Stimulated activated naive CD4-positive, alpha-beta T cell treated with Interleukin-2 at 50 U/mL for 16 hours (primary cell): ENCODE measurements at regions not wholly inside any gene's neighbourhood (a gene's known extent, or its start where the extent isn't known, plus 50 kb on each side); places are given as distances from the start of the nearest gene placed in this dataset.
"Not testable (repeated sequence)": the region's sequence is repeated elsewhere in the genome, so short reads cannot be mapped to it uniquely, and the experiment has no call there.

Experiments
- DNase-seq: peaks from one replicate; lab custom pipeline; 2025; lab: John Stamatoyannopoulos, UW

GRCh38 chr5:110248921-110249320, 477.6 kb downstream of the TMEM232 start:
- no peak for DNase-seq

DNA sequence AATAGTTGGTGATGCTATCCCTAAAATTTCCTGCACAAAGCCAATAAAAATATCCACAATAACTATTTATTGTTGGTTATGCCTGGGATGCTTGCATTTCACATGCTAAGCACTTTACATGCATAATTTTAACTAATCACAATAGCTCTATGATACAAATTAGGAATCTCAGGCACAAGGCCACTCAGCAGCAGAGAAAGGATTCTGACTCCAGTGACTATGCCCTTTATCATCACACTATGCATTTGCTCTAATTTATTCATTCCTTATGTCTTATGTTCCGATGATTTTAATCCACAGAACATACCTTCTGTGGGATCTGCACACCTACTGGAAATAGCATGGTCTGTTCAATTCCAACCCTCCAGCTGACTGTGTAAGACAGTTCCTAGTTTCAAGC, 476.1 kb downstream of the TMEM232 start:
- no peak for DNase-seq

DNA sequence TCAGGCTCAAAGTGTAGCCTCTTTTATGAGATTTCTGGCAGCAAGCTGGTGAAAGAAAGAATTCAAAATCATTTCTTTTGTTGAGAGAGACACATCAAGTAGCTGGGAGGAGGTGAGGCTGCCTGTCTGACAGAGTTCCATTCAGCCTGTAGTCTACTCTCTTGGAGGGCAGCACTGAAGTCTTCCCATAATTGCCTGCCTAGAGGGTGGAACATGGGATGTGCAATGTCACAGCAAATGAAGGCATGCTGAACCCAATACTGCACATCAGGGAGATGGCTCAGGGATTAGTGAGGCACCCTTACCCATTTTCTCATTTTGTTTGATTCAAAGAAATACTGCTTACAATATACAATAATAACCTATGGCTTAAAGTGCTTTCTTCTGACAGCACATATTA, 475.7 kb downstream of the TMEM232 start:
- DNase-seq: no peak

DNA sequence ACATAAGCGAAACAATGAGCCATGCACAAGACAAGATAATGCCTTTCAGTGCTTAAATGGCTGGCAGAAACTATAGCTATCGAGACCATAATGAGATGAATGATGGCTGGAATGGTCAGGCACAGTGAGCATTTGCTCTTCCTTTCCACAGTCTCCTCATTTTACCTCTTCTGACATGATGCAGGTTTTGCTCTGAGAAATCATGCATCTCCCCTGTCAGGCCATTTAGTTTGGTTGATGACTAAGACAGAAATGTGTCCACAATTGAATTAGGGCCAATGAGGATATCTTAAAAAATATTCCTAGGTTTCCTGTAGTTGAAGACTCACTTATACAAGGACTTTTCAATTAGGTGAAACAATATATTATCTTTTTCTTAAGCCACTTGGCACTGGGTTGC, 475.1 kb downstream of the TMEM232 start:
- no peak for DNase-seq

GRCh38 chr5:110255194-110255593, 471.3 kb downstream of the TMEM232 start:
- no peak for DNase-seq

DNA sequence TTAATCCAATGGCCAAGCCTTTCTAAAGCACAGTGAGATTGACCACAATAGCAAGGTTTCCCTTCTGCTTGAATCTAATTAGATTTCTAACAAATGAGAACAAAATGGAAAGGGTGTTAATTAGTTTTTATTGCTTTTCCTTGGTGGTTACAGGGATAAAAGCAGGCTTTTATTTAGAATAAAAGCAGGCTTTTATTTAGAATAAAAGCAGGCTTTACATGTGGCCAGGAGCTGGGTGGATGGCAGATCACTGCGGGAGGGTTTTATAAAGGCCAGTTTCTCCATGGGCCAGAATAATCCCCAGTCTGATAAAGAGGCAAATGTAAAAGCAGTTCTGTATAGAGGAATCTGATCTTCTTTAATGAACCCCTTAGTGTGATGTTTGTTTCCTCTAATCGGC, 470.2 kb downstream of the TMEM232 start:
- DNase-seq: no peak

- no peak for DNase-seq
Measured at GRCh38 chr5:110257971-110258370, 468.5 kb downstream of the TMEM232 start.

- DNase-seq: no peak
Measured at GRCh38 chr5:110258460-110259216, 467.8 kb downstream of the TMEM232 start.

- DNase-seq: no peak
Measured at GRCh38 chr5:110262749-110263148, 463.7 kb downstream of the TMEM232 start.

GRCh38 chr5:110264661-110265060, 461.8 kb downstream of the TMEM232 start:
- no peak for DNase-seq

GRCh38 chr5:110265162-110265561, 461.3 kb downstream of the TMEM232 start:
- DNase-seq: no peak

DNA sequence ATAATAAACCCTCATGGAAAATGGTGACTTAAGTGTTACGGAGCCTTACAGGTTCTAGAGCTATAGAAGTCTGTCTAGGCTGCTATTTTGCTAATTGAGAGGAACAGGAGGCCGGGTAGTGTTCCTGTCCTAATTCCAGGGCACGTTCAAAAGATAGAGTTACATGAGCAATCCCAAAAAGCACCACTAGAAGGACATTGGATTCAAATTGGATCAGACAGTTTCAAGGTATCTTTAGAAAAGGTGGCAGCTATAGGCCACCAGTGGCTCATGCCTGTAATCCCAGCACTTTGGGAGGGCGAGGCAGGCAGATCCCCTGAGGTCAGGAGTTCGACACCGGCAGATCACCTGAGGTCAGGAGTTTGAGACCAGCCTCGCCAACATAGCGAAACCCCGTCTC, 458.8 kb downstream of the TMEM232 start:
- DNase-seq: no peak

DNA sequence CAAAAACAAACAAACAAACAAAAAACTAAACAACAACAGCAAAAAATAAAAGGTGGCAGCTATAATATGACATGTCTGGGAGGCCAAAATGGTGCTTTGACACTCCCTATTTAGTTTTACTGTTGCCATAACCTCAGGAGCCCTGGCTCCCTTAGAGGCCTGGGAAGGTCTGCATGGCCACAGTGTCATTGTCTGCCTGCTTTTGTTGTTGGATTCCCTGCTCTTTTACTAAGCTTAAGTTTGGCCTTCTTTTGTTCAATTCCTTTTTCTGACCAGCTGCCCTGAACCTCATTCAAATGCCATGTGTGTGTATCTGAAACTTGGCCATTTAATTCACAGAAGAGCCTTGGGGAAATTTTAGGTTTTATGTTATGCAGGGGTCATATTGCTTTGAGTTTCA, 458.2 kb downstream of the TMEM232 start:
- DNase-seq: no peak

GRCh38 chr5:110268985-110269384, 457.5 kb downstream of the TMEM232 start:
- no peak for DNase-seq

DNA sequence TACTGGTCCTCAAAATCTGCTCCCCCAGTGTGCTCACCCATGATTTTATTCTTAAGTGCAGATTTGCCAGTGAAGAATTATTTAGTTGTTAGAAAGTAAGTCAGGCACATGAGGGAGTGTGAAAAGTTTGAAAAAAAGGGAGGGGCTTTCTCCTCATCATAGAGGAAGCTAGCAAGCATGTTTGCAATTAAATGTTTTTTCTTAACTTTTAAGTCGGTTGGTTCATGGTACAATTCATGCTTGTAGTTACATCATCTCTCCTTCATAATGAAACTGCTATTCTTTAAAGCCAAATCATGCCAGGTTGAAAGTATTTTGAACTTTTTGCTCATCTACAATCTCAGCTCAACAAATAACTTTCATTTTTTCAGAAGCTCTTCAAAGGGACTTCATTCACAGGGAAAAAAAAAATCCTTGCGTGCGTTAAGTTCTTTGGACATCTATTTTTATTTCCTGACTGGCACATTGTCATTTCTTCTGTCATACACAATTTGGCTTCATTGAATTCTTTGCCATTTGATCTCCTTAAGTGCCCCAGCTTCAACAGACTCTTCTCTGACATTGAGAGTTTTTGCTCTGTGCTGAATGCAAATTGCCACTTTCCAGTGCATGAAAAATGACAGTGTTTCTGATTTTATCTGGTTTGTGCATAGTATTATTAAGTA, 456.9 kb downstream of the TMEM232 start:
- no peak for DNase-seq

GRCh38 chr5:110275878-110276277, 450.6 kb downstream of the TMEM232 start:
- DNase-seq: no peak

- not testable (repeated sequence) for DNase-seq
Measured at GRCh38 chr5:110278449-110278848, 448.0 kb downstream of the TMEM232 start.

GRCh38 chr5:110284121-110284520, 442.4 kb downstream of the TMEM232 start:
- DNase-seq: not testable (repeated sequence)

DNA sequence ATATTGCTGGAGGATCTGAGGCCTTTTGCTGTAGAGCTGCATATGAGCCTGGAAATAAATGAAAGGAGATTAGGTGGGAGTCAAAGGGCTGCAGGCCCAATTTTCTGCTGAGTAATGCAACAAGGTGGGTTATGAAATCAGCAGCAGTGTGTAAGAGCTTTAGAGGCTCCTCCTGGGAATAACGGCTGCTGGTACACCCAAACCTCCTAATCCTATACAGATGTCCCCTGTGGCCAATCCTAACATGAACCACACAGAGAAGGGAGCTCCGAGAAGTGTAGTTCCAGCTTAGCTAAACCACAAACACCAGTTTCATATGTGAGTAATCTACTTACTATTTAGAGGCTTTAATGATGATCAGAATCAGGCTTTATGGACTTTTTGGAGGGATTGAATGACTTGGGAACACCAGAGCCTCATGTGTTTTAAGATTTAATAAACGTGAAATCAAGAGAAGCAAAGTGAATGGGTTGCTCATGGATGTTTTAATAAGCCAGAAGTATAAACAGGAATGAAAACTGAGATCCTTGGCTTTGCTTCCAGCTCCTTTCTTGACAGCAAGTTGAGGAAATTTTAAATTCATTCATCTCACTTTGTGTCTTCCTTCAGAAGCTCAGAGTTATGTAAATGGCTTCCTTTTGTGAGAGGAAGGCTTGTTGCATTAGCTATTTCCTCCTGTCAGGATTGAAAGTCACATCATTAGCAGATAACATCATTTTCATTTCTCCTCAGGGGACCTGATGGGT, 437.5 kb downstream of the TMEM232 start:
- no peak for DNase-seq

DNA sequence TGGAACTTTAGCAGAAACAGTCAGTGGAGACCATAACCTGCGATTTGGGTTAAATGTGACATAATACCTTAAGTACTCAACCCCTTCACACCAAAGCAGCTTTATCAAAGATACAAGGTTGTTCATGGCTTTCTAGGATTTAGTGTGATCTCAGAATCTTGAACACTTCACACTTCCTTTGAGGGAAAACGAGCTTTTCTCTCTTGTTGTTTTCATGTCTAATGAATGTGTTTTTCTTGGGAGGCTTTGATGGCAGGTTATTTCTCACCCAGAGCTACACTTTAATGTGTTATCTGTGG, 437.0 kb downstream of the TMEM232 start:
- no peak for DNase-seq

- DNase-seq: no peak
Measured at GRCh38 chr5:110290542-110290941, 435.9 kb downstream of the TMEM232 start.

GRCh38 chr5:110294281-110294680, 432.2 kb downstream of the TMEM232 start:
- DNase-seq: no peak

- no peak for DNase-seq
Measured at GRCh38 chr5:110297152-110297670, 429.3 kb downstream of the TMEM232 start.
